ENCODE measurements at regions not wholly inside any gene's neighbourhood (a gene's known extent, or its start where the extent isn't known, plus 50 kb on each side); places are given as distances from the start of the nearest gene placed in this dataset.

GRCh38 chr2:81987370-81987769 lies 1682.8 kb upstream of the LRRTM1 start:
- TF ChIP-seq CREB1 (IDR thresholded peaks at IDR 0.05; ENCODE audit: low read depth) (no peak), RAD21 (IDR thresholded peaks at IDR 0.05; ENCODE audit: low read depth) (no peak), NFIC (IDR thresholded peaks at IDR 0.05) (no peak), TCF12 (IDR thresholded peaks at IDR 0.05; ENCODE audit: low read depth) (no peak), REST (IDR thresholded peaks at IDR 0.05; ENCODE audit: low read depth) (no peak), EP300 (IDR thresholded peaks at IDR 0.05; ENCODE audit: borderline replicate concordance) (no peak), MAX (IDR thresholded peaks at IDR 0.05) (no peak), CEBPB (IDR thresholded peaks at IDR 0.05) (no peak), TAF1 (IDR thresholded peaks at IDR 0.05; ENCODE audit: low read depth) (no peak), USF1 (IDR thresholded peaks at IDR 0.05) (no peak), YY1 (IDR thresholded peaks at IDR 0.05; ENCODE audit: low read depth) (no peak)
